ENCODE measurements at regions not wholly inside any gene's neighbourhood (a gene's known extent, or its start where the extent isn't known, plus 50 kb on each side); places are given as distances from the start of the nearest gene placed in this dataset.

GRCh38 chr3:164340273-164340672 lies 738.0 kb downstream of the SI start (continued):
- TF ChIP-seq KAT8 (IDR thresholded peaks at IDR 0.05; ENCODE audit: low read depth) (no peak), EZH2 (IDR thresholded peaks at IDR 0.05; ENCODE audit: borderline replicate concordance, low read depth, low read length) (no peak), ZNF143 (CRISPR knock-in tag; IDR thresholded peaks at IDR 0.05) (no peak), RAD51 (IDR thresholded peaks at IDR 0.05; ENCODE audit: borderline replicate concordance, low read depth) (no peak), ELF2 (CRISPR knock-in tag; IDR thresholded peaks at IDR 0.05) (no peak), ZNF586 (CRISPR knock-in tag; conservative IDR thresholded peaks at IDR 0.05) (no peak)
- TF ChIP-seq, protein P1, sequence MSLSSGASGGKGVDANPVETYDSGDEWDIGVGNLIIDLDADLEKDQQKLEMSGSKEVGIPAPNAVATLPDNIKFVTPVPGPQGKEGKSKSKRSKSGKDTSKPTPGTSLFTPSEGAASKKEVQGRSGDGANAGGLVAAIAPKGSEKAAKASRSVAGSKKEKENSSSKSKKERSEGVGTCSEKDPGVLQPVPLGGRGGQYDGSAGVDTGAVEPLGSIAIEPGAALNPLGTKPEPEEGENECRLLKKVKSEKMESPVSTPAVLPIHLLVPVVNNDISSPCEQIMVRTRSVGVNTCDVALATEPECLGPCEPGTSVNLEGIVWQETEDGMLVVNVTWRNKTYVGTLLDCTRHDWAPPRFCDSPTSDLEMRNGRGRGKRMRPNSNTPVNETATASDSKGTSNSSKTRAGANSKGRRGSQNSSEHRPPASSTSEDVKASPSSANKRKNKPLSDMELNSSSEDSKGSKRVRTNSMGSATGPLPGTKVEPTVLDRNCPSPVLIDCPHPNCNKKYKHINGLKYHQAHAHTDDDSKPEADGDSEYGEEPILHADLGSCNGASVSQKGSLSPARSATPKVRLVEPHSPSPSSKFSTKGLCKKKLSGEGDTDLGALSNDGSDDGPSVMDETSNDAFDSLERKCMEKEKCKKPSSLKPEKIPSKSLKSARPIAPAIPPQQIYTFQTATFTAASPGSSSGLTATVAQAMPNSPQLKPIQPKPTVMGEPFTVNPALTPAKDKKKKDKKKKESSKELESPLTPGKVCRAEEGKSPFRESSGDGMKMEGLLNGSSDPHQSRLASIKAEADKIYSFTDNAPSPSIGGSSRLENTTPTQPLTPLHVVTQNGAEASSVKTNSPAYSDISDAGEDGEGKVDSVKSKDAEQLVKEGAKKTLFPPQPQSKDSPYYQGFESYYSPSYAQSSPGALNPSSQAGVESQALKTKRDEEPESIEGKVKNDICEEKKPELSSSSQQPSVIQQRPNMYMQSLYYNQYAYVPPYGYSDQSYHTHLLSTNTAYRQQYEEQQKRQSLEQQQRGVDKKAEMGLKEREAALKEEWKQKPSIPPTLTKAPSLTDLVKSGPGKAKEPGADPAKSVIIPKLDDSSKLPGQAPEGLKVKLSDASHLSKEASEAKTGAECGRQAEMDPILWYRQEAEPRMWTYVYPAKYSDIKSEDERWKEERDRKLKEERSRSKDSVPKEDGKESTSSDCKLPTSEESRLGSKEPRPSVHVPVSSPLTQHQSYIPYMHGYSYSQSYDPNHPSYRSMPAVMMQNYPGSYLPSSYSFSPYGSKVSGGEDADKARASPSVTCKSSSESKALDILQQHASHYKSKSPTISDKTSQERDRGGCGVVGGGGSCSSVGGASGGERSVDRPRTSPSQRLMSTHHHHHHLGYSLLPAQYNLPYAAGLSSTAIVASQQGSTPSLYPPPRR (CRISPR knock-in tag; IDR thresholded peaks at IDR 0.05; ENCODE audit: borderline replicate concordance) = no peak
- TF ChIP-seq, protein P2, sequence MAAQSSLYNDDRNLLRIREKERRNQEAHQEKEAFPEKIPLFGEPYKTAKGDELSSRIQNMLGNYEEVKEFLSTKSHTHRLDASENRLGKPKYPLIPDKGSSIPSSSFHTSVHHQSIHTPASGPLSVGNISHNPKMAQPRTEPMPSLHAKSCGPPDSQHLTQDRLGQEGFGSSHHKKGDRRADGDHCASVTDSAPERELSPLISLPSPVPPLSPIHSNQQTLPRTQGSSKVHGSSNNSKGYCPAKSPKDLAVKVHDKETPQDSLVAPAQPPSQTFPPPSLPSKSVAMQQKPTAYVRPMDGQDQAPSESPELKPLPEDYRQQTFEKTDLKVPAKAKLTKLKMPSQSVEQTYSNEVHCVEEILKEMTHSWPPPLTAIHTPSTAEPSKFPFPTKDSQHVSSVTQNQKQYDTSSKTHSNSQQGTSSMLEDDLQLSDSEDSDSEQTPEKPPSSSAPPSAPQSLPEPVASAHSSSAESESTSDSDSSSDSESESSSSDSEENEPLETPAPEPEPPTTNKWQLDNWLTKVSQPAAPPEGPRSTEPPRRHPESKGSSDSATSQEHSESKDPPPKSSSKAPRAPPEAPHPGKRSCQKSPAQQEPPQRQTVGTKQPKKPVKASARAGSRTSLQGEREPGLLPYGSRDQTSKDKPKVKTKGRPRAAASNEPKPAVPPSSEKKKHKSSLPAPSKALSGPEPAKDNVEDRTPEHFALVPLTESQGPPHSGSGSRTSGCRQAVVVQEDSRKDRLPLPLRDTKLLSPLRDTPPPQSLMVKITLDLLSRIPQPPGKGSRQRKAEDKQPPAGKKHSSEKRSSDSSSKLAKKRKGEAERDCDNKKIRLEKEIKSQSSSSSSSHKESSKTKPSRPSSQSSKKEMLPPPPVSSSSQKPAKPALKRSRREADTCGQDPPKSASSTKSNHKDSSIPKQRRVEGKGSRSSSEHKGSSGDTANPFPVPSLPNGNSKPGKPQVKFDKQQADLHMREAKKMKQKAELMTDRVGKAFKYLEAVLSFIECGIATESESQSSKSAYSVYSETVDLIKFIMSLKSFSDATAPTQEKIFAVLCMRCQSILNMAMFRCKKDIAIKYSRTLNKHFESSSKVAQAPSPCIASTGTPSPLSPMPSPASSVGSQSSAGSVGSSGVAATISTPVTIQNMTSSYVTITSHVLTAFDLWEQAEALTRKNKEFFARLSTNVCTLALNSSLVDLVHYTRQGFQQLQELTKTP (IDR thresholded peaks at IDR 0.05; ENCODE audit: low read depth in 1 of 2, partially characterized antibody in 2 of 2) = no peak
